OCI-LY7 (cell line): ENCODE measurements at regions not wholly inside any gene's neighbourhood (a gene's known extent, or its start where the extent isn't known, plus 50 kb on each side); places are given as distances from the start of the nearest gene placed in this dataset.

ENCODE experiments used
- BruUV-seq: library from RNA; stranded (reverse); fragments of 400-500 nt; replicated peaks from 2 replicates; lab custom pipeline; 2021; lab: Mats Ljungman, UMichigan
- CTCF ChIA-PET: fragments of 300-600 bp; sonication (Branson Sonifier 250); formaldehyde crosslinking; loops from one replicate; lab custom pipeline; 2022; ENCODE audit warnings: antibody characterized with exemption; ENCODE audit not compliant: unreplicated experiment; lab: Charles Lee
- POLR2A ChIA-PET: fragments of 300-600 bp; sonication (Branson Sonifier 250); formaldehyde crosslinking; loops from one replicate; lab custom pipeline; 2022; ENCODE audit warnings: antibody characterized with exemption; lab: Charles Lee
- DNase-seq: peaks from one replicate; pipeline ENCODE4 v3.0.0-alpha.2; 2015; ENCODE audit warnings: low spot score
- H2AFZ ChIP-seq: fragments of 200-600 bp; sonication (generic), shearing (Covaris generic); 2 replicates; pipeline ENCODE4 v1.6.1; 2014; ENCODE audit warnings: mild to moderate bottlenecking, antibody characterized with exemption, low read length, moderate library complexity
- H3K27ac ChIP-seq: fragments of 200-600 bp; sonication (generic); 2 replicates; pipeline ENCODE4 v1.5.1; 2014; ENCODE audit warnings: mixed run types, low read depth, mild to moderate bottlenecking, moderate library complexity, low read length, inconsistent platforms; ENCODE audit not compliant: poor library complexity, severe bottlenecking
- H3K36me3 ChIP-seq: fragments of 200-600 bp; sonication (generic); 2 replicates; pipeline ENCODE4 v1.6.1; 2014; ENCODE audit warnings: mild to moderate bottlenecking, antibody characterized with exemption, low read length, moderate library complexity, mixed read lengths; ENCODE audit not compliant: insufficient read depth
- H3K4me1 ChIP-seq: fragments of 200-600 bp; sonication (generic); 2 replicates; pipeline ENCODE4 v1.5.1; 2014; ENCODE audit warnings: mild to moderate bottlenecking, low read length; ENCODE audit not compliant: insufficient read depth, poor library complexity, severe bottlenecking
- H3K4me2 ChIP-seq: fragments of 200-600 bp; sonication (generic); 2 replicates; pipeline ENCODE4 v1.6.1; 2014; ENCODE audit warnings: mild to moderate bottlenecking, low read length
- H3K4me3 ChIP-seq: fragments of 200-600 bp; sonication (generic); 2 replicates; pipeline ENCODE4 v1.5.1; 2014; ENCODE audit warnings: mild to moderate bottlenecking, low read depth, low read length; ENCODE audit not compliant: poor library complexity, severe bottlenecking
- H3K79me2 ChIP-seq: fragments of 200-600 bp; sonication (generic); 2 replicates; pipeline ENCODE4 v1.6.1; 2016; ENCODE audit warnings: low read depth, mild to moderate bottlenecking, low read length, moderate library complexity, mixed read lengths; ENCODE audit not compliant: insufficient read depth
- H3K9me2 ChIP-seq: fragments of 200-600 bp; sonication (generic); 2 replicates; pipeline ENCODE4 v1.6.1; 2016; ENCODE audit warnings: mild to moderate bottlenecking, low read length, mixed read lengths; ENCODE audit not compliant: insufficient read depth
- H3K9me3 ChIP-seq: fragments of 200-600 bp; sonication (generic); 2 replicates; pipeline ENCODE4 v1.6.1; 2014; ENCODE audit warnings: mild to moderate bottlenecking, mixed run types, low read length, mixed read lengths
- H4K20me1 ChIP-seq: fragments of 200-600 bp; sonication (generic); 2 replicates; pipeline ENCODE4 v1.6.1; 2014; ENCODE audit warnings: mild to moderate bottlenecking, antibody characterized with exemption, low read length, moderate library complexity, mixed read lengths; ENCODE audit not compliant: insufficient read depth
- CTCF ChIP-seq: fragments of 200-600 bp; sonication (generic); conservative IDR thresholded peaks from 2 replicates; pipeline ENCODE4 v1.5.1; 2014; ENCODE audit warnings: mild to moderate bottlenecking, antibody characterized with exemption, low read length, moderate library complexity, mixed read lengths
- EZH2phosphoT487 ChIP-seq: fragments of 200-600 bp; sonication (generic); IDR thresholded peaks from 2 replicates; pipeline ENCODE4 v1.6.1; 2018; ENCODE audit warnings: low read depth, borderline replicate concordance, mild to moderate bottlenecking, mixed run types, antibody characterized with exemption, low read length, moderate library complexity, mixed read lengths
- intact Hi-C: fragments of 100-400 bp; cut with micrococcal nuclease; formaldehyde crosslinking; loops from one replicate; pipeline ENCODE4 v1.10.0; 2022; ENCODE audit not compliant: unreplicated experiment

GRCh38 chr14:34354556-34354955 lies 107.5 kb downstream of the SPTSSA start:
- no peaks in the 10 kb centered on the region for H3K9me2 ChIP-seq
- no peak for DNase-seq
- H4K20me1 ChIP-seq, result no peaks in the 10 kb centered on the region
- H3K9me3 ChIP-seq, result no peaks in the 10 kb centered on the region
- no peaks in the 10 kb centered on the region for H3K79me2 ChIP-seq
- H2AFZ ChIP-seq, result no peak overlapping the region
- TF ChIP-seq CTCF, result no peak
- BruUV-seq, result no TSS peak
- no peaks in the 10 kb centered on the region for H3K4me1 ChIP-seq
- intact Hi-C loops, result no loop called here
- POLR2A ChIA-PET, result interaction anchor here (0.7 kb wide), 1 partner anchor 119 kb away, joined by 9 read pairs; no protein-coding TSS in a partner anchor
- H3K27ac ChIP-seq, result no peak overlapping the region
- no peak overlapping the region for H3K4me2 ChIP-seq
- H3K4me3 ChIP-seq, result no peak overlapping the region
- CTCF ChIA-PET, result no interaction called here
- H3K36me3 ChIP-seq, result no peaks in the 10 kb centered on the region

GRCh38 chr14:34350903-34351302 lies 111.1 kb downstream of the SPTSSA start:
- intact Hi-C loops, result no loop called here

GRCh38 chr14:34348592-34348991 lies 113.4 kb downstream of the SPTSSA start:
- POLR2A ChIA-PET, result no interaction called here
- CTCF ChIA-PET, result no interaction called here
- intact Hi-C loops, result no loop called here
- no peaks in the 10 kb centered on the region for H3K9me3 ChIP-seq
- no peak overlapping the region for H2AFZ ChIP-seq
- H3K36me3 ChIP-seq, result no peaks in the 10 kb centered on the region
- no peaks in the 10 kb centered on the region for H3K4me1 ChIP-seq
- no peak for TF ChIP-seq EZH2phosphoT487
- no peak overlapping the region for H3K4me2 ChIP-seq
- H3K9me2 ChIP-seq, result no peaks in the 10 kb centered on the region
- H4K20me1 ChIP-seq, result no peaks in the 10 kb centered on the region
- H3K4me3 ChIP-seq, result no peak overlapping the region
- no peaks in the 10 kb centered on the region for H3K79me2 ChIP-seq
- no peak overlapping the region for H3K27ac ChIP-seq
- DNase-seq, result no peak
- BruUV-seq, result no TSS peak

More at GRCh38 chr14:34350903-34351302, 111.1 kb downstream of the SPTSSA start:
- no peak overlapping the region for H3K27ac ChIP-seq
- H3K4me2 ChIP-seq, result no peak overlapping the region
- BruUV-seq, result no TSS peak
- no peaks in the 10 kb centered on the region for H3K4me1 ChIP-seq
- CTCF ChIA-PET, result no interaction called here
- no peak overlapping the region for H3K4me3 ChIP-seq
- H2AFZ ChIP-seq, result 0 out of 2 replicates have a peak overlapping the region, but pooled peaks have one; percentile 3
- no peaks in the 10 kb centered on the region for H3K36me3 ChIP-seq
- POLR2A ChIA-PET, result no interaction called here
- no peaks in the 10 kb centered on the region for H4K20me1 ChIP-seq
- DNase-seq, result no peak
- H3K9me2 ChIP-seq, result no peaks in the 10 kb centered on the region
- no peaks in the 10 kb centered on the region for H3K79me2 ChIP-seq
- H3K9me3 ChIP-seq, result no peaks in the 10 kb centered on the region
- no peak for TF ChIP-seq CTCF
- TF ChIP-seq EZH2phosphoT487, result no peak
